Neural cell (in vitro differentiated cells): ENCODE measurements at regions not wholly inside any gene's neighbourhood (a gene's known extent, or its start where the extent isn't known, plus 50 kb on each side); places are given as distances from the start of the nearest gene placed in this dataset.

ENCODE experiments used
- H2AFZ ChIP-seq: fragments of 200-600, 300-800 bp; sonication (generic), shearing (Covaris generic); 2 replicates; pipeline ENCODE4 v1.6.0; 2014; ENCODE audit warnings: low read depth, mild to moderate bottlenecking, antibody characterized with exemption, low read length, moderate library complexity
- H3F3A ChIP-seq: fragments of 200-600 bp; shearing (Covaris generic); 2 replicates; pipeline ENCODE4 v1.6.1; 2016; ENCODE audit warnings: mild to moderate bottlenecking, moderate library complexity, mixed read lengths, antibody characterized with exemption, low read length; ENCODE audit not compliant: insufficient read depth, poor library complexity, severe bottlenecking
- H3K27ac ChIP-seq: fragments of 200-600, 300-800 bp; sonication (generic), shearing (Covaris generic); 2 replicates; pipeline ENCODE4 v1.5.1; 2014; ENCODE audit warnings: mild to moderate bottlenecking, low read length, moderate library complexity
- H3K27me3 ChIP-seq: fragments of 300-800, 200-600 bp; sonication (generic), shearing (Covaris generic); 2 replicates; pipeline ENCODE4 v1.6.0; 2014; ENCODE audit warnings: mild to moderate bottlenecking, low read depth, low read length, moderate library complexity; ENCODE audit not compliant: insufficient read depth
- H3K36me3 ChIP-seq: fragments of 300-800, 200-600 bp; sonication (generic), shearing (Covaris generic); 2 replicates; pipeline ENCODE4 v1.5.1; 2014; ENCODE audit warnings: mild to moderate bottlenecking, antibody characterized with exemption, low read length, moderate library complexity; ENCODE audit not compliant: insufficient read depth
- H3K4me2 ChIP-seq: fragments of 300-800, 200-600 bp; sonication (generic), shearing (Covaris generic); 2 replicates; pipeline ENCODE4 v1.6.0; 2014; ENCODE audit warnings: mild to moderate bottlenecking, low read length
- H3K4me3 ChIP-seq: fragments of 300-800, 200-600 bp; sonication (generic), shearing (Covaris generic); 2 replicates; pipeline ENCODE4 v1.5.1; 2014; ENCODE audit warnings: mild to moderate bottlenecking, low read length, moderate library complexity
- H3K79me2 ChIP-seq: fragments of 200-600 bp; shearing (Covaris generic); replicated peaks from 2 replicates; pipeline ENCODE4 v1.6.0; 2014; ENCODE audit warnings: mild to moderate bottlenecking, low read length, moderate library complexity; ENCODE audit not compliant: insufficient read depth
- H3K9ac ChIP-seq: fragments of 300-800, 200-600 bp; sonication (generic), shearing (Covaris generic); 2 replicates; pipeline ENCODE4 v1.6.1; 2016; ENCODE audit warnings: mild to moderate bottlenecking, low read length, mixed read lengths
- H3K9me2 ChIP-seq: fragments of 200-600 bp; shearing (Covaris generic); 2 replicates; pipeline ENCODE4 v1.6.1; 2016; ENCODE audit warnings: mild to moderate bottlenecking, low read length, mixed read lengths; ENCODE audit not compliant: insufficient read depth
- H3K9me3 ChIP-seq: fragments of 200-600, 300-800 bp; sonication (generic), shearing (Covaris generic); 2 replicates; pipeline ENCODE4 v1.6.1; 2016; ENCODE audit warnings: mild to moderate bottlenecking, mixed run types, low read length, moderate library complexity, mixed read lengths
- H4K20me1 ChIP-seq: fragments of 200-600 bp; shearing (Covaris generic); 2 replicates; pipeline ENCODE4 v1.6.1; 2016; ENCODE audit warnings: mild to moderate bottlenecking, mixed run types; ENCODE audit not compliant: insufficient read depth
- CTCF ChIP-seq: fragments of 450-650 bp; IDR thresholded peaks from 2 replicates; pipeline ENCODE4 v1.5.1; 2014; ENCODE audit warnings: antibody characterized with exemption, mild to moderate bottlenecking, moderate library complexity; ENCODE audit not compliant: poor library complexity, severe bottlenecking
- EP300 ChIP-seq: fragments of 450-650 bp; conservative IDR thresholded peaks from 2 replicates; pipeline ENCODE4 v1.6.1; 2014; ENCODE audit warnings: antibody characterized with exemption, mild to moderate bottlenecking, moderate library complexity; ENCODE audit not compliant: poor library complexity, severe bottlenecking
- EZH2 ChIP-seq: fragments of 200-600, 300-800 bp; shearing (Covaris generic), sonication (generic); IDR thresholded peaks from 2 replicates; pipeline ENCODE4 v1.6.1; 2014; ENCODE audit warnings: antibody characterized with exemption, low read length, borderline replicate concordance, mild to moderate bottlenecking; ENCODE audit not compliant: insufficient read depth, poor library complexity, severe bottlenecking
- MXI1 ChIP-seq: fragments of 450-650 bp; conservative IDR thresholded peaks from 2 replicates; pipeline ENCODE4 v1.6.1; 2014; ENCODE audit warnings: antibody characterized with exemption, mild to moderate bottlenecking; ENCODE audit not compliant: poor library complexity, severe bottlenecking
- POLR2AphosphoS5 ChIP-seq: IDR thresholded peaks from 2 replicates; pipeline ENCODE4 v1.6.1; 2012
- RAD21 ChIP-seq: fragments of 450-650 bp; conservative IDR thresholded peaks from 2 replicates; pipeline ENCODE4 v1.6.1; 2014; ENCODE audit warnings: antibody characterized with exemption, mild to moderate bottlenecking, moderate library complexity
- REST ChIP-seq: IDR thresholded peaks from 2 replicates; pipeline ENCODE4 v1.6.1; 2012; ENCODE audit warnings: borderline replicate concordance
- SMC3 ChIP-seq: fragments of 450-650 bp; conservative IDR thresholded peaks from 2 replicates; pipeline ENCODE4 v1.6.1; 2014; ENCODE audit warnings: antibody characterized with exemption, mild to moderate bottlenecking, moderate library complexity; ENCODE audit not compliant: poor library complexity
- TAF1 ChIP-seq: IDR thresholded peaks from 2 replicates; pipeline ENCODE4 v1.6.1; 2012; ENCODE audit warnings: low read depth

GRCh38 chr10:3282674-3283017 is 110.1 kb upstream of the PITRM1 start:
- no peak overlapping the region for H2AFZ ChIP-seq
- no peaks in the 10 kb centered on the region for H3K9me2 ChIP-seq
- no peak overlapping the region for H3K9ac ChIP-seq
- H3K27me3 ChIP-seq: no peaks in the 10 kb centered on the region
- H3F3A ChIP-seq: no peaks in the 10 kb centered on the region
- TF ChIP-seq MXI1: no peak
- no peak for TF ChIP-seq RAD21
- no peak for TF ChIP-seq REST
- TF ChIP-seq CTCF: no peak
- TF ChIP-seq SMC3: no peak
- no peak for TF ChIP-seq POLR2AphosphoS5
- no peak for TF ChIP-seq EZH2
- no peak for TF ChIP-seq TAF1
- no peak for TF ChIP-seq EP300
- H3K27ac ChIP-seq: no peak overlapping the region
- no peaks in the 10 kb centered on the region for H3K36me3 ChIP-seq
- no peaks in the 10 kb centered on the region for H3K9me3 ChIP-seq
- H4K20me1 ChIP-seq: no peaks in the 10 kb centered on the region
- H3K4me2 ChIP-seq: no peak overlapping the region
- no peaks in the 10 kb centered on the region for H3K79me2 ChIP-seq
- H3K4me3 ChIP-seq: no peak overlapping the region

GRCh38 chr10:3281941-3282673 is 109.5 kb upstream of the PITRM1 start:
- Histone ChIP-seq H3K9me2 (no peaks in the 10 kb centered on the region), H3K36me3 (no peaks in the 10 kb centered on the region), H3F3A (no peaks in the 10 kb centered on the region), H3K79me2 (no peaks in the 10 kb centered on the region), H3K4me2 (no peak overlapping the region), H3K9ac (no peak overlapping the region), H4K20me1 (no peaks in the 10 kb centered on the region), H2AFZ (no peak overlapping the region), H3K27ac (no peak overlapping the region), H3K4me3 (no peak overlapping the region), H3K27me3 (no peaks in the 10 kb centered on the region), H3K9me3 (no peaks in the 10 kb centered on the region)
- TF ChIP-seq EP300 (no peak), CTCF (no peak), SMC3 (no peak), POLR2AphosphoS5 (no peak), RAD21 (no peak), TAF1 (no peak), REST (no peak), MXI1 (no peak), EZH2 (no peak)
